Activated CD4-positive, alpha-beta T cell treated with anti-CD3 and anti-CD28 coated beads, Interleukin-2, amount 50 U/mL, for 48 hours (primary cell): ENCODE measurements at regions not wholly inside any gene's neighbourhood (a gene's known extent, or its start where the extent isn't known, plus 50 kb on each side); places are given as distances from the start of the nearest gene placed in this dataset.
A peak's percentile ranks its signal among the peaks of the same experiment; 100 is the strongest.

ENCODE experiments used
- DNase-seq, 2 experiments: peaks; one replicate each; pipeline ENCODE4 v3.0.0-alpha.2; 2020

DNA sequence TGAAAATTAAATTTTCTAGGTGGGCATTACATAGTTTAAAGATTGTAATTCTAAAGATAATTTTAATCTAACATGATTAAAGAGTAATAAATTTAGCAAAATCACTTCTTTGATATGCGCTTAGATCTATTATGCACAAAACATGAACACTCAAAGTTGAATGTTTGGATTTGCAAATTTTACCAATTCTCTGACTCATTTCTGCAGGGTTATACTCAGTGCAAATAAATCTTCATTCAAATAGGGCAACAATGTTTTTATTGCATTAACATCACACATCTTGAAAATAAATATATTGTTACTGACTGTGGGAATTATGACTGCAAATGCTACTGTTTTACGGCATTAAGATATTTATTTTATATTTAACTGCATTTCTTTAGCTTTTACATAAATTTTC lies 110.7 kb downstream of the OGFRL1 start:
- no peak for DNase-seq

GRCh38 chr6:71400852-71401251 lies 112.2 kb downstream of the OGFRL1 start:
- DNase-seq = no peak

DNA sequence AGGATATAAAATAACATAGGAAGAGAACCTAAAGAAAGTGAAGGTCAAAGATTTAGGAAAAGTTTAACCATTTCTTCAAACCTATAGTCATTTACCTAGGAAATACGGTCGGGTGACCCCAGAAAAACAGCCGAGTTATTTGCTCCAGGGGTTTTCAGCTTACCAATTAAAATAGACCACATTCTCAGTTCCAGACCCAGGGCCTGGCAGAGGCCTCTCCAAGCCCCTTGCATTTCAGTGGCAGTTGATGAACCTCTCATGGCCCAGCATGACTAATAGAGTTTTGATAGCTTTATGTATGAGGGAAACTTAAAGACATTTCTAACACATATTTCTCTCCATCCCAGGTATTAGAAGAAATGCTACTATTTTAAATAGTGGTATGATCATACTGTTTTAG lies 113.5 kb downstream of the OGFRL1 start:
- DNase-seq = no peak

DNA sequence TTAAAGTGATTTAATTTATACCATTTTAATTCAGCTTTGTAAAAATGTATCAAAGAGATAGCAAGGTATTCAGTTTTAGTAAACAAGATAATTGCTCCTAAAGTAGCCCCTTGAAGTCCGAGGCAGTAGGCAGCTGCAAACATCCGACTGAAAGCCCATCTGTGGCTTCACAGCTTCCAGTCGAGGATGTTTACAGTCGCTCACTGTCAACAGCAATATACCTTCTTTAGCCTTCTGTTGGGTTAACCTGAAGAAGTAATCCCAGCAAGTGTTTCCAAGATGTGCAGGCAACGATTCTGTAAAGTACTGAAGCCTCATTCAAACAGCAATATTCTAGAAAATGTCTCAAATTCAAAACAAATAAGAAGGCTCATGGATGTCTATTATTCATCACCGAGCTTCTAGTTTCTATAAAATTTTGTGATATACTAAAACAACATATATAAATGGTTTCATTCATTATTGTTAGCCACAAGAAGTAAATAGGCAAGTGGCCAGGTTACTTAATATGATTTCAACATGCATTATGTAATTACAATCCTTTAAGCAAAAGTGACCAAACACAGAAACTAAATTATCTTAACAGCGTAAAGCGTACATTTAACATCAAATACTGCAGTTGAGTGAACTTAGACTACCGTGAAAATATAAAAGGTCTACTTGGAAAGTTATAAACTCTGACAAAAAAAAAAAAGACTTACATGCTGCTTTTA lies 115.0 kb downstream of the OGFRL1 start:
- DNase-seq = no peak

DNA sequence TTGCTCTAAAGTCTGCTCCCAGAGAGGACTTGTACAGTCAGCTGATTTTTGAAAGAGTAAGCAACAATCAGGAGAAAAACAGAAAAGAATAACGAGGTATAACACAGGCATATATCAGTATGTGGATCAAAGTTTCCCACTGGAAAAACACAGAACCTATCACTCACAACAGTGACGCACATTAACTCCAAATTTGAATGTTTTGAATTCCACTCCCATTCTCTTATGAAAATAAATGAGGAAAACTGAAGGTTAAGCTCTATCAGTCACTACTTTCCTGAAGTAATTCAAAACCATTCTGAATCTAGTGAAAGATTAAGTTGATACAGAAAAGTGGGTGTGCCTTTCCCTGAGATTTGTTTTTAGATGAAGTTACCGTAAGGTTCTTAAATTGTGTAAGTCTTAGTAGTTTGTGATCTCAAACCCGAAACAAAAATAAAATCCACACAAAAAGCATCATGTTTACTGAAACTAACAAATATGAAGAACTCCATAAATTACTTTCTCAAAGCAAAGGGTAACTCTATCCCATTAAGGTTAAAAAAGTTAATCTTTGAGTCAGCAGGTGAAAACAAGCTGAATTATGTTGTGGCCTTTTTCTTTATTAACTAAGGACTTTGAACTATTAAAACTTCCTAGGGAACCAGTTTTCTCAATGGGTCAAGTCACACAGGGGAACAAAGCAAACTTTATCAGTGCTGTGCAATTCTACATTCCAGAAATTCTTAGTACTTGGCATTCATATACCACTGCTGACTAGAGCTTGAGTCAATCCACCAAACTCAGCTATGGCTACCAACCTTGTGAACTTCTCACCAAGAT lies 115.7 kb downstream of the OGFRL1 start:
- DNase-seq = no peak

- no peak for DNase-seq
These were observed 116.3 kb downstream of the OGFRL1 start for GRCh38 chr6:71404967-71405278.

DNA sequence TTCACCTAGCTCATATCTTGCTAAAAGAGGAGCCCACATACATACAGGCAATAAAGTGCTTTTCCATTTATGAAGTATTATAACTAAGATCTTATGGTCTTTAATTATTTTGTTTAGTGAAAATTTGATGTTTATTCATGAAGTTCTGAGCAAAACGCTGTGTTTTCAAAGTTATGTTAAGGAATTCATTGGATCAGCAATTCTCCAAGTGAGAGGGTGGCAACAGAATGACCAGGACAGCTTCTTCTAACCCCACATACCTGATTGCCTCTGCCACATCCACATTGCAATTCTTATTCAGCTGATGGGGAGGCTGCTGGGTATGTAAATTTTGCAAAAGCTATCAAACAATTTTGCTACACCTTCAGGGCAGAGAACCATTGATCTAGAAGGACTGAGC lies 116.8 kb downstream of the OGFRL1 start:
- DNase-seq = no peak

- DNase-seq = no peak
These were observed 118.6 kb downstream of the OGFRL1 start for GRCh38 chr6:71406865-71407860.

GRCh38 chr6:71408787-71409723 lies 120.4 kb downstream of the OGFRL1 start:
- DNase-seq = no peak

- DNase-seq = no peak
These were observed 121.6 kb downstream of the OGFRL1 start for GRCh38 chr6:71410164-71410566.

GRCh38 chr6:71410681-71411080 lies 122.1 kb downstream of the OGFRL1 start:
- no peak for DNase-seq

DNA sequence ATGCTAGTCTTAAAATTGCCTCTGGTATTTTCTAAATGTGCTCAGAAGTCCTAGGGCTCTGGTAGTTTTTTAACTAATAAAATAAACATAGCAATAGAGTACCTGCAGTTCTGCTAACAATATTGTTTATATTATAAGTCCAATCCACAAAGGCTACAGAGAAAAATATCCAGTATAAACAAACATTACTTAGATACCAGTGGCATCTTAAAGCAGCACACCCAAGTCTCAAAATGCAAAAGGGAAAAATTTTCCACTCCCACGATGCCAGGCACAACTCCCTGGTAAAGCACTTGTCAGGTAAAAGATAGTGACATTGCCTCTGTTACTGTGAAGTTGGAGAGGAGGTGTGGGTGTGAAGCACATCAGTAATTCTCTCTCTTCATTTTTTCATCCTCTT lies 123.3 kb downstream of the OGFRL1 start:
- DNase-seq = no peak

- DNase-seq = no peak
These were observed 124.0 kb downstream of the OGFRL1 start for GRCh38 chr6:71412559-71413140.

DNA sequence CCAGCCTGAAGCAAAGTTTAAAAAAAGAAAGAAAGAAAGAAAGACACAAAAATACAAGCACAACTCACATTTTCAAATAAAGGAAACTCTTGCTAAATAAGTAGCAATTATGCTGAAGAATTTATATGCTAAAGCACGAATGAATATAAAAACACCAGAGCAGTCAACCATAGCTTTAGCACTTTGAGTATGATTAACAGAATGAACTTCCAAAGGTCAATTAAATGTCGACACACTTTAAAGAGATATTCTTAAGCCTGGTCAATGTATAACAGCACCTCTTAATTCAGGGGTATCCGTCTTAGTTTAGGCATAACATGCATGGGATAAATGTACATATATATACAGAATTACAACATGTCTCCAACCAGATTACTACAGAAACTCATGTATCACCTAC lies 125.9 kb downstream of the OGFRL1 start:
- no peak for DNase-seq

GRCh38 chr6:71419217-71420094 lies 130.8 kb downstream of the OGFRL1 start:
- DNase-seq = no peak

DNA sequence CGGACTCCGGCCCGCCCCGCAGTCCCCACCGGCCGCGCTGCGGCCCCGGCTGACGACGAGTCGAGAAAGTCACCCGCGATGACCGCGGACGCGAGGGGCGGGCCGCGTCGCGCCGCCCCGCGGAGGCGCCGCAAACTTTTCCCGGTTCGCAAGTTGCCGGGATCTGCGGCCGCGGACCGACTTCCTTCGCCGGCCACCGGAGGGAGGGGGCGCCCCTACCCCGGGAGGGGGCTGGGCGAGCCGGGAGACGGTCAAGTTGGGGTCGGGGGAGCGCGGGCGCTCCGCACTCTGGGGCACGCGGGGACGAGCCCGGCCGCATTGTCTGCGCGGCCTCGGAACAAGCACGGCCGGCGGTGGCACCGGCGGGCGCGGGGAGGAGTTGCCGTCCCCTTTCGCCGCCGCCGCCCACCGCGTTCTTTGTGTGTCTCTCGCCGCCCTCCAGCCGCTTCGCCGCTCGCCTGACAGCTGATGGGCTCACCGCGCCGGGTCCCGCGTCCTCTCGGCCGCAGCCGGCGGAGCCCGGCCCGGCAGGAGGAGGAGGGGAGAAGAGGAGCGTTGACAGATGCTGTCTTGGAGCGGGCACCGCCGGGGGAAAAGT lies 131.6 kb downstream of the OGFRL1 start:
- no peak for DNase-seq

DNA sequence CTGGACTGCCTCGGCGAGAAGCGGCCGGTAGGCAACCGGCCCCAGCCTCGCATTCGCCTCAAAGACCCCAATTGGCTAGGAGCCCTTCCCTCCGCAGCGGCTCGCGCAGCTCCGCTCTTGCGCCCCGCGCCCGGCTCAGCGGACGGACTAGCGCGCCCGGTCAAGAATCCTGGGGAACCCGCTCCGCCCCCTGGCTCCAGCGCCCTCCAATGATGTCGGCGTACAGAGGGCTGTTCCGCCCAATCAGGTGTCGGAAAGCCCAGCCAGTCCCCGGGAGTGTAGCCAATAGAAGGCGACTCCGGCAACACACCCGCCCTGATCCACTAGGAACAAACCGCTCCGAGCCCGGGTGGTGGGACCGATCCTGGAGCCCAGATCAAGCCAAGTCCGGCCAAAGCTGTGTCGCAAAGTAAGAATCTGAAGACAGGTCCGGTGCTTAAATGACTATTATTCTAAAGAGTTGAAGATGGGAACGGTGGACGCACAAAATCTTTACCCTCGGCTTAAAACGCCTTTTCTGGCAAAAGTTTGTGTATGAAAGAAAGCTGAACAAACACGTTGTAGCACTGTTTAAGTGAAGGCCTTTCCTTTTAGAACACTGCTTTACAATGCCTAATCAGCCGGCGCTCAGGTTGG lies 132.2 kb downstream of the OGFRL1 start:
- DNase-seq = peak; percentile 7 to 18

- DNase-seq = no peak
These were observed 133.0 kb downstream of the OGFRL1 start for GRCh38 chr6:71421611-71422010.

- DNase-seq = no peak
These were observed 141.4 kb downstream of the OGFRL1 start for GRCh38 chr6:71430018-71430417.

- no peak for DNase-seq
These were observed 144.8 kb downstream of the OGFRL1 start for GRCh38 chr6:71433441-71433840.
